Adrenal gland (tissue), 9 donors: ENCODE measurements at regions not wholly inside any gene's neighbourhood (a gene's known extent, or its start where the extent isn't known, plus 50 kb on each side); places are given as distances from the start of the nearest gene placed in this dataset.

Source experiments
- DNase-seq, 7 donors: peaks; one replicate each; pipeline ENCODE4 v3.0.0-alpha.2; 2019 to 2020
- H3K27ac ChIP-seq, 5 donors: fragments of 200-600 bp; sonication (generic) in 4 of 5; 1 replicate in 3 of 5; 2 replicates in 2 of 5; pipeline versions ENCODE4 v1.5.1 to v1.8.0; 2016 to 2020; ENCODE audit warnings: mild to moderate bottlenecking in 1 of 5
- H3K27me3 ChIP-seq: fragments of 200-600 bp; 2 replicates; pipeline ENCODE4 v1.8.0; 2021
- H3K36me3 ChIP-seq, 2 donors: fragments of 200-600 bp; replicated peaks in 1 of 2; 1 replicate in 1 of 2; 2 replicates in 1 of 2; pipeline versions ENCODE4 v1.5.1 to v1.8.0; 2018 to 2022
- H3K4me1 ChIP-seq, 2 donors: fragments of 200-600 bp; replicated peaks in 1 of 2; 1 replicate in 1 of 2; 2 replicates in 1 of 2; pipeline versions ENCODE4 v1.5.1 to v1.8.0; 2018 to 2021
- H3K4me3 ChIP-seq, 4 donors: fragments of 200-600 bp; sonication (generic) in 3 of 4; one replicate each; pipeline ENCODE4 v1.5.1; 2016 to 2018
- H3K9me3 ChIP-seq, 3 donors: fragments of 200-600 bp; sonication (generic) in 1 of 3; replicated peaks in 1 of 3; 1 replicate in 2 of 3; 2 replicates in 1 of 3; pipeline versions ENCODE4 v1.5.1 to v1.8.0; 2016 to 2021
- CTCF ChIP-seq, 6 experiments: fragments of 450-650 bp in 4 of 6; fragments of 200-600 bp in 2 of 6; sonication (generic) in 1 of 6; IDR thresholded peaks; 1 replicate in 5 of 6; 2 replicates in 1 of 6; pipeline versions ENCODE4 v1.5.1 to v1.8.0; 2016 to 2021; ENCODE audit warnings: antibody characterized with exemption in 6 of 6, mild to moderate bottlenecking in 2 of 6, moderate library complexity in 1 of 6
- POLR2A ChIP-seq, 2 donors: fragments of 450-650 bp; IDR thresholded peaks; one replicate each; pipeline ENCODE4 v1.6.1; 2017; ENCODE audit warnings: antibody characterized with exemption in 2 of 2, mild to moderate bottlenecking in 2 of 2, moderate library complexity in 1 of 2
- WGBS, 4 donors: extraction: QIAGEN DNeasy Blood & Tissue Kit in 2 of 4; methylation state at CpG; one replicate each; pipeline versions ENCODE4 v1.1.5 to v1.1.7; 2013 to 2017; 5-methylcytosine and 5-hydroxymethylcytosine counted together
- intact Hi-C, 2 donors: fragments of 100-400 bp; cut with DNase I; formaldehyde crosslinking; loops; one replicate each; pipeline versions ENCODE4 v1.14.1 to v1.15.0; 2022 to 2023
- donor health status: healthy with polysubstance abuse.
- donor health status: Bipolar disorder and iron deficiency.
- donor health status: DM: yes; HTN: yes; CAD: no.
- donor health status: DM: no; HTN: no; CAD: no.
- donor health status: DM: no; HTN: no; CAD: no.

DNA sequence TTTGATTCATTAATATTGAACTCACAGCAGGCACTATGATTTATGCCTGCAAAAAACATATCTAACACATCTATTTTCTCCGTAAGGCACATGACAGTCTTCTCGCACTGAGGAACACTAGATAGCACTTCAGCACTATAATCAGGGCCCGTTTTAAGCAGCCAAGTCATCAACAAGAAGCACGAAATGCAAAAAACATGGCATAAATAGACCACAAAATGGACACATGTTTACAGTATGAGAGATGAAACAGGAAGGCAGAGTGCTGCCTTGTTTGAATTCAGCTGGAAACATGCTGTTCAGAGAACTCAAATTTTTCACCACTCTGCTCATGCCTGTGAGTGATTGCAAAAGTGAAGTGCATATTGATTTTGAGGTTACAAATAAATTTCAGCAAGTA is 205.8 kb upstream of the PDGFD start:
- intact Hi-C loops: no loop called here
- Histone ChIP-seq H3K27ac (no peak overlapping the region), H3K27me3 (no peaks in the 10 kb centered on the region), H3K4me1 (no peaks in the 10 kb centered on the region), H3K36me3 (no peaks in the 10 kb centered on the region), H3K4me3 (no peak overlapping the region), H3K9me3 (no peaks in the 10 kb centered on the region)
- WGBS, 4 donors: 83 to 91% (median 85%) methylated on average over 4 of the region's 4 CpGs
- no peak for DNase-seq
- TF ChIP-seq CTCF (IDR thresholded peaks at IDR 0.05): no peak
- TF ChIP-seq POLR2A (IDR thresholded peaks at IDR 0.05): no peak

GRCh38 chr11:104366321-104366734 is 202.4 kb upstream of the PDGFD start:
- no peaks in the 10 kb centered on the region for H3K4me1 ChIP-seq
- intact Hi-C loops: no loop called here
- H3K27me3 ChIP-seq: no peaks in the 10 kb centered on the region
- WGBS, 4 donors: 86 to 94% (median 91%) methylated on average over 27 to 33 of the region's 33 CpGs
- TF ChIP-seq POLR2A (IDR thresholded peaks at IDR 0.05) (no peak), CTCF (IDR thresholded peaks at IDR 0.05) (no peak)
- no peaks in the 10 kb centered on the region for H3K36me3 ChIP-seq
- H3K9me3 ChIP-seq: no peaks in the 10 kb centered on the region
- no peak overlapping the region for H3K27ac ChIP-seq
- H3K4me3 ChIP-seq: no peak overlapping the region
- DNase-seq: no peak

DNA sequence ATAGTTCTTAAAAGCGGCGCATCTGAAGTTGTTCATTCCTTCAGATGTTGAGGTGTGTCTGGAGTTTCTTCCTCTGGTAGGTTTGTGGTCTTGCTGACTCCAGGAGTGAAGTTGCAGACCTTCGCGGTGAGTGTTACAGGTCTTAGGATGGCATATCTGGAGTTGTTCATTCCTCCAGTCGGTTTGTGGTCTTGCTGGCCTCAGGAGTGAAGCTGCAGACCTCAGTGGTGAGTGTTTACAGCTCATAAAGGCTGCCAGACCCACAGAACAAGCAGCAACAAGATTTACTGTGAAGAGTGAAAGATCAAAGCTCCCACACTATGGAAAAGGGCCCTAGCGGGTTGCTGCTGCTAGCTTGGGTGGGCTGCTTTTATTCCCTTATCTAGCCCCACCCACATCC is 201.7 kb upstream of the PDGFD start:
- DNase-seq: no peak
- H3K36me3 ChIP-seq: no peaks in the 10 kb centered on the region
- no peak overlapping the region for H3K4me3 ChIP-seq
- no peaks in the 10 kb centered on the region for H3K27me3 ChIP-seq
- H3K27ac ChIP-seq: no peak overlapping the region
- H3K9me3 ChIP-seq: no peaks in the 10 kb centered on the region
- no peaks in the 10 kb centered on the region for H3K4me1 ChIP-seq
- WGBS, 4 donors: 90 to 98% (median 93%) methylated on average over 6 of the region's 6 CpGs
- TF ChIP-seq CTCF (IDR thresholded peaks at IDR 0.05) (no peak), POLR2A (IDR thresholded peaks at IDR 0.05) (no peak)
- intact Hi-C loops: no loop called here

GRCh38 chr11:104361975-104362374 is 198.0 kb upstream of the PDGFD start:
- Histone ChIP-seq H3K4me3 (no peak overlapping the region), H3K27me3 (no peaks in the 10 kb centered on the region), H3K4me1 (no peaks in the 10 kb centered on the region), H3K36me3 (no peaks in the 10 kb centered on the region), H3K9me3 (no peaks in the 10 kb centered on the region), H3K27ac (no peak overlapping the region)
- no peak for TF ChIP-seq POLR2A (IDR thresholded peaks at IDR 0.05)
- no peak for TF ChIP-seq CTCF (IDR thresholded peaks at IDR 0.05)
- intact Hi-C loops: no loop called here
- WGBS, 4 donors: 40 to 76% (median 63%) methylated on average over 1 of the region's 1 CpG
- no peak for DNase-seq
